GM18868 (cell line): ENCODE measurements at regions not wholly inside any gene's neighbourhood (a gene's known extent, or its start where the extent isn't known, plus 50 kb on each side); places are given as distances from the start of the nearest gene placed in this dataset.
"Not testable (repeated sequence)": the region's sequence is repeated elsewhere in the genome, so short reads cannot be mapped to it uniquely, and the experiment has no call there.

Experiments used
- ATAC-seq: cut with Tn5 transposase; IDR thresholded peaks from one replicate; pipeline ENCODE4 v1.9.1; 2021; ENCODE audit warnings: mild to moderate bottlenecking, moderate library complexity; ENCODE audit not compliant: unreplicated experiment

DNA sequence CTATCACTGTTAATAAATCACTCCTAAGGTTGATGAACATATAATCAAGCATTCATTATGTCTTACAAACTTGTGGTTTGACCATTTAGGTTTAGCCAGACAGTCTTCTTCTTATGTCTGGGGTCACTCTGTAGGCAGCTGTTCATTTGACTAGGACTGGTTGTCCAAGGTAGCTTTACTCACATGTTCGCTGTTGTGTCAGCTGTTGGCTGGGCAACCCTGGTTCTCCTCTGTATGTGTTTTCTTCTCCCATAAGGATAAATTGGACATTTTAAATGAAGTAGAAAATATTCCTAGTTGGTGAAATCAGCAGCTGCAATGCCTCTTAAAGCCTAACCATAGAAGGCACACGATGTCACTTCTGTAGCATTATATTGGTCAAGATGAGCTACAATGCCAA, 635.1 kb downstream of the EPHA3 start:
- no peak for ATAC-seq

DNA sequence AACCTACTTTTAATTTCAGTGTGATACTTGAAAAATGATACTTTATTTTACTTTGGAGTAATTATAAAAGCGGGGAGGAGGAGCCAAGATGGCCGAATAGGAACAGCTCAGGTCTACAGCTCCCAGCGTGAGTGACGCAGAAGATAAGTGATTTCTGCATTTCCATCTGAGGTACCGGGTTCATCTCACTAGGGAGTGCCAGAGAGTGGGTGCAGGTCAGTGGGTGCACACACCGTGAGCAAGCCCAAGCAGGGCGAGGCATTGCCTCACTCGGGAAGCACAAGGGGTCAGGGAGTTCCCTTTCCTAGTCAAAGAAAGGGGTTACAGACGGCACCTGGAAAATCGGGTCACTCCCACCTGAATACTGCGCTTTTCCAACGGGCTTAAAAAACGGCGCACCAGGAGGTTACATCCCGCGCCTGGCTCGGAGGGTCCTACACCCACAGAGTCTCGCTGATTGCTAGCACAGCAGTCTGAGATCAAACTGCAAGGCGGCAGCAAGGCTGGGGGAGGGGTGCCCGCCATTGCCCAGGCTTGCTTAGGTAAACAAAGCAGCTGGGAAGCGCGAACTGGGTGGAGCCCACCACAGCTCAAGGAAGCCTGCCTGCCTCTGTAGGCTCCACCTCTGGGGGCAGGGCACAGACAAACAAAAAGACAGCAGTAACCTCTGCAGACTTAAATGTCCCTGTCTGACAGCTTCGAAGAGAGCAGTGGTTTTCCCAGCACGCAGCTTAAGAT, 640.3 kb downstream of the EPHA3 start:
- ATAC-seq: not testable (repeated sequence)

DNA sequence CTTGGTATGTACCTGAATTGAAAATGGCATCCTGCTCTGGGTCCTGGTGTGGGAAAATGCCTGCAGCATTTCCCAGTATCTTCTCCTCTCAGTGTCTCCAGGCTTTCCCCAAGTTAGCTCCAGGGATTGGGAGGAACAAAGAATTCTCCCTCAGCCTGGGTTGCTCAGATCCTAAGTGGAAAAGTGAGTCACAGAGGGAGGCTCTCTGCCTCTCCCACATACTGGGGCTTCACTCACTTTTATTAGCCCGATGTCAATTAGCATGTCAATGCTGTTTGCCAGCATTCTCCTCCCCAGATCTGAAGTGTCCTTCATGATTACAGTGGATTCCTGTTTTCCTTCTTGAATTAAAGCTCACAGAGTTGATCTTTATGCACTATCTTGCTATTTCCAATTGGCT, 655.0 kb downstream of the EPHA3 start:
- ATAC-seq: no peak

DNA sequence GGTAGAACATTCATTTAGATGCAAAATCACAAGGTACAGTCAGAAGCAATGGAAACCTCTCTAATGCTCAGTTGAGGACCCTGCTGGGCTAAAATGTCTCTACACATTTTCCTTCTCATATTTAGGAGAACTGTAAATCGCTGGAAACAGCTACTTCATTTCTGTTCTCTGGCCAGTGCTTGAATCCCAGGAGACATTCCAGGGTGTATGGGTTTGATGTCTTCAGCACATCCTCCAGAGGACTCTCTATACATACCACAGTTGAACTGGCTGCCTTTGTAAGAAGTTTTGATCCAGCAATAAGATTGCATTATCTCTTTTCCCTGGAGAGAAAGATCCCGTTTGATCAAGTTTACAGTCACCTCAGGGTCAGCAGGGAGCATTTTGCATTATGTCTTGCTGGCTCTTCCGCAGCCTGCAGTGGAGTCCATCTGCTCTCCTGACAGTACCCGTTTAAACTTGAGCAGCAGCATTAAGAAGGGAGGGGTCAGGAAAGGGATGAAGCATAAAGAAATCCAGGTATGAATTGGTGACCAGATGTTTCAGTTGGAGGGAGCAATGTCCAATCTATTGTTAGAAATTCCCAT, 676.0 kb downstream of the EPHA3 start:
- ATAC-seq: no peak

DNA sequence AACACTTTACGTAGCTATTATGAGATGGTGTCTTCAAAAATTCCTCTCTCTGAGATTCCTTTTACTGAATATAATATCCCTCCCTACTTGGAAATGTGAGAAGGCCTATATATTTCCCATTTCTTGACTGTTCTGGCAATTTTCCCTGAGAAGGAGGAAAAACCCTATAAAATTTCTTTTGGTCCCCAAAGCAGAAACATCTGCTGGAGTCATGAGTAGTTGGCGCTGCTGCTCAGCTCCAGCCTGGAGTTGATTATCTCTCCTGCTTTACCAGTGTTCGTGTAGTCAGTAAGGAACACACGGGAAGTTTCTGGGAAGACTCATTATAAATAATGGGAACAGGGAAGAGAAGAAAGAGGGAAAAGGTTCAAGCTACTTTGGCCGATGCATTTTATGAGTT, 680.1 kb downstream of the EPHA3 start:
- no peak for ATAC-seq

DNA sequence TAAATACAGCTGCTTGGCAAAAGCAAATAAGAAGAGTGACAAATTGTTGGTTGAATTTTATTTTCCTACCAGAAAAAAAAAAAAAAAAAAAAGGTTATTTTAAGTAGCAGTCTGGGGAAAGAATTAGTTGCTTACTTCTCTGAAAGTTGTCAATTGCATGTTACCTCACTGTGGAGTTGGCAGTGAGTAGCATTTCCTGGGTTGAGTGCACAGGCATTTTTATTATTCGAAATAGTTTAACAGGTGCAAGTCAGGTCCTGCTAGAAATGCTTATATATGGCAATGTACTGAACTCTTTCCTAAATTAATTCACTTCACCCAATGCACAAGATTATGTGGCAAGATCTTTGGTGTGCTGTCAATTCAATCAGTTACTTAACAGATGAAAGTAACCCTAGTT, 680.6 kb downstream of the EPHA3 start:
- ATAC-seq: no peak

DNA sequence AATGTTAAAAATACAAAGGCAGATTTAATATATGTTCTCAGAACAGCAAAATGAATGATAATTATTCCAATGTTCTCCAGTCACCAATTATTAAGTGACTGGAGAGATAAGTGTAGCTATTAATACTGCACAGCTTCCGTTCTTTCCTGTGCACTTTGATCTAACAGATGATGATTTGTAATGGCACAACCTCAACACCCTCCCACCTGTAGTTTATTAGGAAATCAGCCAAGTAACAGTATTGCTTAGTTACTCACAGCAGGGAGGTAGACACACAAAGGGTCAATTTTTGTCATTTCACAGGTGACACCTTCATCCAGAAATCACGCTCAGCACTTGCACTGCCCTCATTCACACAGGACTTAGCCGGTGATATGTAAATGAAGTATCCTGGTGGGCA, 688.1 kb downstream of the EPHA3 start:
- ATAC-seq: no peak

DNA sequence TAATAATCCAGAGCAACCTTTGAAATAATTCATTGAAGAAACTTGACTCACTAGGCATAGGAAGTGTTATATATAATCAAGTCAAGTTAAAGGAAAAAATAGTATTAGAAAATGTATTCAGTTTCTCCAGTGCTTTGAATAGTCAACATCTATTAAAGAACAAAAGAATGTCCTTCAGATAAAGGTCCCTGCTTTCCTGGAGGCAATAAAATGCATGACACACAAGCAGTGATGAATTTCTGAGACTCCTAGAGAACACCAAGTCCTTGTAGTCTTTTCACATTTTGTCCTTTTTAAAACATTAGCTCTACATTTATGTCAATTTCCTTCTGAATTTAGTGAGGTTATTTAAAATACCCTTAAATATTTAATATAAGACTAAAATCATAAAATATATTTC, 695.5 kb downstream of the EPHA3 start:
- ATAC-seq: no peak

DNA sequence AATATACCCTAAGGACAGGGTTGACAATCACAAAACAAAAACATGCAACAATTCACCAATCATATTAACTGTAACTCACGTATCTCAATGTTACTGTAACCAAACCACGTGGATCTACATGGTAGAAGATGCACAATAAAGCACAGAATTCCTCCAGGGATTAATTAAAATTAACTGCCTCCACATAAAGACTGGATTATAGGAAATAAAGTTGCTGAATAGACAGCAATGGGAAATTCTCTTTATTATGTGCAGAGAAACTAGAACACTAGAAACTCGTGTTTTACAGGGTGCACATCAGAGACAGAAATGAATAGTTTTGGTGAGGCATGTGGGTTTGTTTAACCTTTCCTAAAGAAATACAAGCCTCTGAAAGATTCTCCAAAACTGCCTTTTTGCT, 696.3 kb downstream of the EPHA3 start:
- ATAC-seq: no peak

DNA sequence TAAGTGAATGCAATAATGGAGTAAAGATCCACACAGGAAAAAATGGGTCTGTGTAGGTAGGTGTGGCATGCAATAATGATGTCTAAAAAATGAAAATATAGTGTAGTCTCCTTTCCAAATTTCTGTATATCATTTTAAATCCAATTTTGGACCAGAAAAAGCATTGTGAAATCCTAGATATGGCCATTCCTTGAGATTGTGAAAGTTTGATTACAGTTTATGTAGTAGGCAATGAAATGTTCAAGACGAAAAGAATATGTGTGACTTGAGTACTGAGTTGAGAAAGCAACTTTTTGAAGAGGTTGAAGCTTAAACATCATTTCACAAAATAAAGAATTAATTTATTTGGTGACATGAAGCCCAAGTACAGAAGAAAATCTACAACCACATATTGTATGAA, 698.7 kb downstream of the EPHA3 start:
- ATAC-seq: no peak

DNA sequence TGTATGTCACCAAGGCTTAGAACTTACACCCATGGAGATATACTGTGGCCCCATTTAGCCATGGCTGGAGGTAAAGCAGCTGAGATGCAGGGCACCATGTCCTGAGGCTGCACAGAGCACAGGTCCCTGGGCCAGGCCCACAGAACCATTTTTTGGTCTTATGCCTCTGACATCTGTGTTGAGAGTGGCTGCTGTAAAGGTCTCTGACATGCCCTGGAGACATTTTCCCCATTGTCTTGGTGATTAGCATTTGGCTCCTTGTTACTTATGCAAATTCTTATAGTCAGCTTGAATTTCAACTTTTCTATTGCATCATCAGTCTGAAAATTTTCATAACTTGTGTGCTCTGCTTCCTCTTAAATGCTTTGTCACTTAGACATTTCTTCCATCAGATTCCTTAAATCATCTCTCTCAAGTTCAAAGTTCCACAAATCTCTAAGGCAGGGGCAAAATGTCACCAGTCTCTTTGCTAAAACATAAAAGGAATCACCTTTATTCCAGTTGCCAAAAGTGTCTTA, 701.3 kb downstream of the EPHA3 start:
- no peak for ATAC-seq

DNA sequence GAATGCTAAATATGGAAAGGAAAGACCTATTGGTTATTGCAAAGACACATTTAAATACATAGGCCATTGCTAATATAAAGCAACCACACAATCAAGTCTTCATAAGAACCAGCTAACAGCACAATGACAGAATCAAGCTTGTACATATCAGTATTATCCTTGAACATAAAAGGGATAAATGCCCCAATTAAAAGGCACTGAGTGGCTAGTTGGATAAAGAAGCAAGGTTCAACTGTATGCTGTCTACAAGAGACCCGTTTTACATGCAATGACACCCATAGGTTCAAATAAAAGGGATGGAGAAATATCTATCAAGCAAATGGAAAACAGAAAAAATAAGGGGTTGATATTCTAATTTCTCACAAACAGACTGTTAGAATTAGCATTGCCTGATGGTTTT, 706.1 kb downstream of the EPHA3 start:
- no peak for ATAC-seq

DNA sequence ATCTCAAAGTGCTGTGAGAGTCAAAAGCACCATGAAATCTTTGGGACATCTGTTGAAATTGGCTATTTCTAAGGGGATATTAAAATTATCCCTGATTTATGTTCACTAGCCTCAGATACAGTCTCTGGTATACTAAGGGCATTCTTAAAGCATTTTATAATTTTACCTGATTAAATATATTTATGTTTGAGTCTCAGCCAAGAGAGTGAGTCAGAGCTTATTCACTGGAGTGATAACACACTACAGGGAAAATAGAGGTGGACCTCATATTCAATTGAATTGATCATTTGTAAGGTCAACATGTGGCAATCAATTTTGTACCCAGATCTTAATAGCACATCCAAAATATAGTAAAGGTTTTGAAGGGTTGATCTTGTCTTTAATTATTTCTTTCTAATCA, 733.6 kb downstream of the EPHA3 start:
- no peak for ATAC-seq

DNA sequence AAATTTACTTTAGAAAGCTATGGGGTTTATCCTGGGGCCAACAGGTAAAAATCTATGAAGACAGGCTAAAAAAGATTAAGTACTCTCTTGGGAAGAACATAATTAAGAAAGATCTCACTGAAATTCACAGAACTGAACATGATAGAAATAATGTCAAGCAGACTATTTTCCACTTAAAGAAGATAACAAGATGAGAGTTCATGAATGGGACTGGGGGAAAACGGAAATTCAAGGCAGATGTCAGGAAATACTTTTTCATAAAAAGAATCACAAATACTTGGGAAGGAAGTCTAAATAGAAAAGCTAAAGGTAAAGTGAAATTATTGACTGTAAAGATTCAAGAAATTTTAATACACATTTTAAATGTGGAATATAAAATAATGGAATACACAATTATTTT, 737.6 kb downstream of the EPHA3 start:
- ATAC-seq: no peak

DNA sequence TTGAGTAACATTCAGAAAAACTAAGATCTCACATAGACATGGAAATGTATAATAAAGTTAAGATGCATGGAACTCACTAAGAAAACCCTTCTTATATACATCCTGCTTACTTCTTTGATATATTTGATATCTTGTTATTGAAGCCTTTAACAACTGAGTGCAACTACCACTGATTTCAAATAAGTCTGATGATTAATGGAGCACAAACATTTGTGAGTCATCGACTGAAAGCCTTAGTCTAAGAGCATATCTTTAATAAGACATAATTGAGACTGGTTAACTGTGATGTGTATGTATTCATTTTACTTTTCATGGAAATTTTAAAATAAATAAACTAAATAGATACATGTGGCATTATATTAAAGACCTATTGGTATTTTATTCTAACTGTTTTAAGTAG, 740.5 kb downstream of the EPHA3 start:
- ATAC-seq: no peak

DNA sequence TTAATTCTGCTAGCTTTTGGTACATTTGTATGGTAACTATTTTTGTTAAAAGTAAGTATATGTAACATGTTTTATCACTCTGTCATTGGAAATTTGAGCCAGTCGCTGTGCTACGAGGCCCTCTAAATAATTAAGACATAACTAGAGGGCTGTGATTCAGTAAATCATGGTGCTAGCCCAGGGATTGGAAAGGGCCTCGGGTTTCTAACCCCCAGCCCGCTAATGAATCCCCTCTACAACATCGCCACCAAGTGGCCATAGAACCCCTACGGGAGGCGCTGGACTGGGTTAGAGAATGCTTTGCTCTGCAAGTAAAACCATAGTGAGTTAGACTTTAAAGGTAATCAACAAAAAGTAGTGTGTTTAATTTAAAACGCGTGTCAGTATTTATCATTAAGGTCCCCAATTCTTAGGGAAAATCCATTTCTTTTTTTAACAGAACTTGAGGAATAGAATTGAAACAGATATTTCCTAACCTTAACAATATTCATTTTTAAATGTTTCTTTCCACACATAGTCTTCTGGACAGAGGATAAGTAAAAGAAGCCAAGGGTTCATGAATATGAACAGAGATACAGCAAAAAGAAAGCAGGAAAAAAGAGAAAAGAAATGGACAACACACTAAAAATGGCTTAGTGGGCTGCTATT, 744.7 kb downstream of the EPHA3 start:
- no peak for ATAC-seq

DNA sequence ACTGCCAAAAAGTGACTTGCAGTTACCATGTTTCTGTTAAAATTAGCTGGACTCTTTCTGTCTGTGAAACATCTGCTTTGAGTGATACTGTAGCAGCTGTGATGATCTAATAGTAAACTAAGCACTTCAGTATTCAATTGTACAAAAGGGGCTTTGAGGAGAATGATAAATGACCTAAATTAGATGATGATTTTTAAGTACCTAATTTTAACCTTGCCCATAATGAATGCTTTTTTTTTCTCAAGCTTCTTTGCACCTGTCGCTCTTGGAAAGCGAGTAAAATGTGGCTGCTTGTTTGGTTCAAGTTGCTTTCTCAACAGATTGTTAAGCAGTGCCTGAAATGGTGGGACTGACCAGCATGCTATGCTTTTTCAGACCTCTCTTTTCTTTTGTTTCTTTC, 752.3 kb downstream of the EPHA3 start:
- ATAC-seq: no peak

DNA sequence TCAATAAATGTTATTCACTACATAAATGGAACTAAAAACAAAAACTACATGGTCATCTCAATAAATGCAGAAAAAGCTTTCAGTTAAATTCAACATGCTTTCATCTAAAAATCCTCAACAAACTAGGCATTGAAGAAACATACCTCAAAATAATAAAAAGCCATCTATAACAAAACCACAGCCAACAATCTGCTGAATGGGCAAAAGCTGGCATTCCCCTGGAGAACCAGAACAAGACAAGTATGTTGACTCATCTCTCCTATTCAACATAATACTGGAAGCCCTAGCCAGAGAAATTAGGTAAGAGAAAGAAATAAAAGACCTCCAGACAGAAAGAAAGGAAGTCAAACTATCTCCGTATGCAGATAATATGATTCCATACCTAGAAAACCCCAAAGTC, 759.9 kb downstream of the EPHA3 start:
- no peak for ATAC-seq

DNA sequence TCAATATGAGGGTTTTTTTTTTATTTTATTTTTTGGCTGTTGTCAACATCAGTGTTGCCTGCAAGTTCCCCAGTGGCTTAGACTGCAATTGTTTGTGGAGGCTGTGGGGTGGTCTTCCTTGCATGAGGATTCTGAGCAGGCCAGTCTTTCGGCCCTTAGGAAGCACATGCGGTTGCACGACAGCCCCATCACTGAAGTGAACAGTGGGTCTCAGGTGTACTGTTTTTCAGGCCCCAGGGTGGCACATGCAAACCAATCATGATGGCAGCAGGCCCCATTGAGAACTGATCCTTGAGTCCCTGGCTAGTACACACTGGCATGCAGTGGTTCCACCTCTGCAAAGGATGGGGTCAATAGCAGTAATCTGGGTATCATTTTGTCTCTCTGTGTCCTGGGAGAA, 768.7 kb downstream of the EPHA3 start:
- no peak for ATAC-seq

DNA sequence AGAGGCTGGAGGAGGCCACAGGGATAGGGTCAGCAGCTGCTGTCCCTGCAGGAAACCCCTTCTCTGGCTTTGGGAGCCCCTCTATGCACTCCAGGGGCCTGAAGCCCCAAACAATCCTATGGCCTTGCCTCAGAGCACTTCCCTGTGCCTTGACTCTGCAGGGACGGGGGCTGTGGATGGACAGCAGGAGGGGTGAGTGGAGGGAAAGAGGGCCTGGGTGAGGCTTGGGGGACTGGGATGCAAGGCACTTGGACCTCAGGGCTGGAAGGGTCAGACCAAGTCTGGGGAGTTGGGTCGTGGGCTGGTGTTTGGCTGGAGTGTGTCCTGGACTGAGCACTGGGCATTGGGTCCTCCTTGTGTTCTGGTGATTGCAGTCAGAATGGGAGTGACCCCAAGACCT, 769.8 kb downstream of the EPHA3 start:
- ATAC-seq: no peak

DNA sequence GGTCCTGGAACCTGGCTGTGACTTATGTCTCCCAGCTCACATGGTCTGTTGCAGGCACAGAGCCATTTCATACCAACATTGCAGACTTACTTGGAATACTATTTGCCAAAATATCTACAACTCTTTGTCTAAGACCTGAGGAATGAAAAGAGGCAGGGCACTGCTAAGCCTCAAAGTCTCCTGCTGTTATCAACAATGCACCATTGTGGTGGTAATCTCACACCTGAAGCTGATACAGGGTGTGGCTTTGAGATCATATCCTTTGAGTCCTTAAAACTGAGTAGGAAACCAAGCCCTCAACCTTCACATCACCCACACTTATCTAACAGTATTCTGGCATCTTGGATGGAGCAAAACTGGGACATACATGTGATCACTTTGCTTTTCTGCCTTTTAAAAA, 782.0 kb downstream of the EPHA3 start:
- no peak for ATAC-seq

DNA sequence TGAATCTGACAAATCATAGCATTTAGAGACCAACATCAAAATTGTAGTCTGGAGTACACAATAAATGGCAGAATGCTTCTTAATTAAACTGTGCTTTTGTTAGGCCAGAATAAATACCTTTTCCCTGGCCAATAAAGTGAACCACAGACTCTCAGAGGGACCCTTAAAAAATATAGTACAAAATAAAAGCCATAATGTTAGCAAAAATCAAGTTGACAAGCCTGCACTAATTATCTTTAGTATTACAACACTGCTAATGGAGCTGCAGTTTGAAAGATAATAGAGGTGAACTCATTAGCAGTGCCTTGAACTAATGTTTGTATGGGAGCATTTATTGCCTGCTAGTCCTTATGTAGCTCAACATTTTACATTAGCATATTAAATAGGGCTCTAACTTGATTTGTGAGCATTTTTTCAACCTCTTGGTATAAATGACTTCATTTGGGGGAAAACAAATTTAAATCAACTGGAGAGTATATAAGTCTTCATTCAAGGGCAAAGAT, 801.3 kb downstream of the EPHA3 start:
- ATAC-seq: no peak
